ENCODE measurements at regions not wholly inside any gene's neighbourhood (a gene's known extent, or its start where the extent isn't known, plus 50 kb on each side); places are given as distances from the start of the nearest gene placed in this dataset.
"Not testable (repeated sequence)": the region's sequence is repeated elsewhere in the genome, so short reads cannot be mapped to it uniquely, and the experiment has no call there.

GRCh38 chr13:54004026-54004699 lies 975.5 kb downstream of the OLFM4 start:
- no peak for DNase-seq

- no peak for DNase-seq
Measured at GRCh38 chr13:54016542-54016941, 987.9 kb downstream of the OLFM4 start.

DNA sequence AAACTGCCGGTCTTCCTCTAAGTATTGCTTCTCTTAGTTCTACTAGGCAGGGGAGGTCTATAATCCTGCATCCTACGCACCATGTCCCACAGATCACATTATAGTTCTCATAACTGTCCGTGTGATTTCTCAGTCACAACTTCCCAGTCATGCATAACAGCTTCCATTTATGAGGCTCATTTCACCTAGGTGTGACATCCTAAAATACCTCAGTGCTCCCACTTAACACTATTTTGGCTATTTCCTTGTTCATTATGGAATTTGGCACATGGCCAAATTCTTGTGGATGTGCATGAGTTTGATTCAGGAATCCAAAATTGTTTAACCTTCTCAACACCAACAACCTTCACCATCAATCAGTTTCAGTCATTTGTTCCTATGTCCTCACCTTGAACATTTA lies 989.9 kb downstream of the OLFM4 start:
- DNase-seq: no peak

GRCh38 chr13:54029226-54029625 lies 1000.6 kb downstream of the OLFM4 start:
- DNase-seq: no peak

GRCh38 chr13:54029720-54030119 lies 1001.1 kb downstream of the OLFM4 start:
- DNase-seq: no peak

GRCh38 chr13:54033323-54033861 lies 1004.8 kb downstream of the OLFM4 start:
- DNase-seq: no peak

DNA sequence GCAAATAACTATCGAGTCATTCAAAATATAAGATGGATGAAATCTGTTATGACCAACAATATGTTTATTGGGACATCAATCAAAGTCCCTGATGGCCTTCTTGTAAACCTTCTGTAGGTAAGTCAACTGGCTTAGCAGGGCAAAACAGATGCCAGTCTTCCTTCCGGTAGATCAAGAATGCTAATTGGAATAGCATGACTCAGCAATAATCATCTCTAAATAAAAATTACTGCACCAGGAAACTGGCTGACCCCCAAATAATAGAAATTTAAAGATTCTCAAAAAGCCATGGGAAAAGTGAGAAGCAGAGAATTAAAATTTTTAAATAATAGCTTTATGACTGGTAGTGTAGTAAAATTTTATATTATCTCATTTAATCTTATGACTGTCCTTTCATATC lies 1005.4 kb downstream of the OLFM4 start:
- no peak for DNase-seq

GRCh38 chr13:54057416-54057815 lies 1028.8 kb downstream of the OLFM4 start:
- DNase-seq: not testable (repeated sequence)

- DNase-seq: not testable (repeated sequence)
Measured at GRCh38 chr13:54069958-54070357, 1041.3 kb downstream of the OLFM4 start.

GRCh38 chr13:54077569-54077968 lies 1049.0 kb downstream of the OLFM4 start:
- DNase-seq: no peak

- no peak for DNase-seq
Measured at GRCh38 chr13:54078271-54078870, 1049.8 kb downstream of the OLFM4 start.

DNA sequence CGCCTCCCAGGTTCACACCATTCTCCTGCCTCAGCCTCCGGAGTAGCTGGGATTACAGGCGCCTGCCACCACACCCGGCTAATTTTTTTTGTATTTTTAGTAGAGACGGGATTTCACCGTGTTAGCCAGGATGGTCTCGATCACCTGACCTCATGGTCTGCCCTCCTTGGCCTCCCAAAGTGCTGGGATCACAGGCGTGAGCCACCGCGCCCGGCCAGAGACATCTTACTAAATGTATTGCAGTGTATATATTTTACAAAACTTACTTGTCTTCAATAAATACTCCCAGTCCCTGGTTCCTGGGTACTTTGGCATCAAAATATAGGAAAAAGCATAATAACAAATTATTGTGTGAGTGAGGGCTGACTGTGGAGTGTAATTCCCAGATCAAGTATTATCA lies 1053.7 kb downstream of the OLFM4 start:
- not testable (repeated sequence) for DNase-seq

- DNase-seq: no peak
Measured at GRCh38 chr13:54091884-54092283, 1063.3 kb downstream of the OLFM4 start.

- DNase-seq: no peak
Measured at GRCh38 chr13:54092686-54093085, 1064.1 kb downstream of the OLFM4 start.

DNA sequence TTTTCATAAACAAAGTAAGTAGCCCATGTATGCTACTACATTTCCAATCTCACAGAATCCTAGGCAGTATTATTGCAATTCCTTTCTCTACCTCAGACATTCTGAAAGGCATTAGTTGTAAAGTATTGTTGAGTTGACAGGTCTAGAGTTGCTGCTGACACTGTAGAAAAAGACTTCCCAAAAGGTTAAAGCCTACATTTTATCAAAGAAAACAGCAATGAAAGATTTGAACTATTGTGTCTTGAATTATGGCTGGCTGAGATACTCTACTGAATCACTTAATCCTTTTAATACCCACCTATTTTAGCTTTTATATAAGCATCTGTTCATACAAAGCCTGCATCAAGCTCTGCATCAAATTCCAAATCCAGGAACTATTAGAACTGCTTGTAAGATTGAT lies 1082.0 kb downstream of the OLFM4 start:
- DNase-seq: no peak

DNA sequence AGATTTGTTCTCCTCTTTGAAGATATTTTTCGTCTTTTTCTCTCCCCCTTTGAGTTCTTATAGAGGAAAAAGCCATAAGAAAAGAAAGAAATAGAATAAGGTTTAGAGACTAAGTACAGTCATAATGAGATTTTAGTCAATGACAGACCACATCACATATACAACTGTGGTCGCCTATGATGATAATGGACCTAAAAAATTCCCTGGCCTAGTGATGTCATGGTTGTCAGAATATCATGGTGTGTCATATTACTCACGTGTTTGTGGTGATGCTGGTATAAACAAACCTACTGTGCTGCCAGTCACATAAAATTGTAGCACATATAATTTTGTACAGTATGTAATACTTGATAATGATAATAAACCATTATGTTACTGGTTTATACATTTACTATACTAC lies 1096.1 kb downstream of the OLFM4 start:
- no peak for DNase-seq

DNA sequence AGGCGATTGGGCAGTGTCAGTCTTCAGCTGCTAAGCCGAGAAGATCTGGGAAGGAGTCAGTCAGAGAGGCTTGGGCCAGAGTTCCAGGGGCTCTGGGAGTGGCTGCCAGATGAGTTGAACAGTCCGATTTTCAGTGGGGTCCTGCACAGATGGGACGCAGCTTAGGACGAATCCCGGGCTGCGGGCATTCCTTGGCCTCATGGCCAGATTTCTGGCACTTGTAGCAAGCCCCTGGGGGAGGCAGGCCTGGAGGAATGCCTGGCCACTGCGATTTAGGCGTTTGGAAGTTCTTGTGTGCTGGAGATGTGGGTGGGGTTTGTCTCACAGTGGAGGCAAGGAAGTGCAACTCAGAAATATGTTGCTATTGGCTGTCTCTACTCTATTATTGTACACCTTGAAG lies 1102.3 kb downstream of the OLFM4 start:
- DNase-seq: not testable (repeated sequence)

- DNase-seq: not testable (repeated sequence)
Measured at GRCh38 chr13:54131433-54131832, 1102.8 kb downstream of the OLFM4 start.

DNA sequence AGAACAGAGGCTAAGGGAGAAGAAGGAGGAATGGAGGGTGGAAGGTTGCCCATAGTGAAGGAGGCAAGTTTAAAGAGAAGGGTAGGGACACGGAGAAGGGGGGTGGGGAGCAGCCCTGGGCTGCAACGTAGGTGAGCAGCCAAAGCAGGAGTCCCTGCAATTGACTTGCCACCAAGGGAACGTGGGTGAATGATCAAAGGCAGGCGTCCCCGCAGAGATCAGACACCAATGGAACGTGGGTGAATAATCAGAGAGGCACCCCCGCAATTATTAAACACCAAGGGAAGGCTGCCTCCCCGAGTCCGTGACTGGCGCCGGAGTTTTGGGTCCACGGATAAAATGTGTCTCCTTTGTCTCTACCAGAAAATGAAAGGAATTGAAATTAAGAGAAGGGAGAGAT lies 1103.5 kb downstream of the OLFM4 start:
- DNase-seq: not testable (repeated sequence)

DNA sequence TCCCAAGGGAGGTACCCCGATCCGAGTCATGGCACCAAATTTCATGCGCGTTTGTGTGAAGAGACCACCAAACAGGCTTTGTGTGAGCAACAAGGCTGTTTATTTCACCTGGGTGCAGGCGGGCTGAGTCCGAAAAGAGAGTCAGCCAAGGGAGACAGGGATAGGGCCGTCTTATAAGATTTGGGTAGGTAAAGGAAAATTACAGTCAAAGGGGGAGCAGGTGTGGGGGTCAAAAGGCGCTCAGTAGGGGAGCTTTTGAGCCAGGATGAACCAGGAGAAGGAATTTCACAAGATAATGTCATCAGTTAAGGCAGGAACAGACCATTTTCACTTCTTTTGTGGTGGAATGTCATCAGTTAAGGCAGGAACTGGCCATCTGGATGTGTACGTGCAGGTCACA lies 1104.1 kb downstream of the OLFM4 start:
- not testable (repeated sequence) for DNase-seq

DNA sequence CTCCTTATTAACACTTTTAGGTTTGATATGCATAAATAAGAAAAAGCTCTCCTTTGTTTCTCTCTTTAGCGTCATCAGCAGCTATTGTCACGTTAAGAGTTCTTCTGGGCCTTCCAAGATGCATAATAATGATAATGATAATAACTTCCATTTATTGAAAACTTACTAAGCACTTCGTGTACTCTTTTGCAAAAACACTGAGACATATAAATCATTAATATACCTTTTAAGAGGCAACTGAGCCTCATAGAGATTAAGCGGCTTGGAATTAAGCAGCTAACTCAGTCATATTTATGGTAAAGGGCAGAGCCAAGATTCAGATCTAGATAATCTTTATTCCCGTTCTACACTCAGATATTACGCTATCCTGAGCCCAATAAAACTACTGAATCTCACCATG lies 1105.1 kb downstream of the OLFM4 start:
- no peak for DNase-seq

DNA sequence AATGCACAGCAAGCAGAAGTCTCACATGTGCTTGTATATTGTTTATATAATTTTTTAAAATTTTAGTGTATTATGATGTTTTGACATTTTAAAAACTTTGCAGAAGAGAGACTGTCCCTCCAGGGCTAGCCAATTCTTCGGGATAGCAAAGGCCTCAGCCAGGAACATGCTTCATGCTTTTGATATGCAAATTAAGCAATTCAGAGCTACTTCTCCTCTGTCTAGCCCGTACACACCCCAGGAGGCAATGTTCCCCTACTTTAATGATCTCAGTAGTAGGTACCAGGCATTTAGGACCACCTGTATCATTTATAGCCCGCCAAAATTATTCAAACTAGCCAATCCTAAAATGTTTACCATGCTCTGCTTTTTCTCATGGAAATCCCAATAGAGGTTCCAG lies 1116.2 kb downstream of the OLFM4 start:
- no peak for DNase-seq

DNA sequence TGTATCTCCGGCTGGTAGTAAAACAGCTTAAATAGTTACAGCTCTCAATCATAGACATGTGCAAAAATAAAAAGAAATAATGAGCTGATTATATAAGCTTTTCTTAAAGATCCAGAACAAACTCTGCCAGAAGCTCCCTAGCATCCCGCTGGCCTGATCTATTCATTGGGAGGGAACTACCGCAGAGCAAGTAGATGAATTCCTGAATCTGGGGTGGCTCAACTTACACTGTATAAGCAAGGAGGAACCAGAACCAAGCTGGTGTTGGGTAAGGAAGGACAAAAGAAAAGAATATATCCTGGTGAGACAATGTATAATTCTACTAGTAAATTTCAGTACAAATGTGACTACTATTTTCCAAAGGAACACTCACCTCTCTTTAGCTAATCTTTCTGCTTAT lies 1122.2 kb downstream of the OLFM4 start:
- no peak for DNase-seq

- no peak for DNase-seq
Measured at GRCh38 chr13:54162069-54162468, 1133.5 kb downstream of the OLFM4 start.
